ENCODE measurements at regions not wholly inside any gene's neighbourhood (a gene's known extent, or its start where the extent isn't known, plus 50 kb on each side); places are given as distances from the start of the nearest gene placed in this dataset.

DNA sequence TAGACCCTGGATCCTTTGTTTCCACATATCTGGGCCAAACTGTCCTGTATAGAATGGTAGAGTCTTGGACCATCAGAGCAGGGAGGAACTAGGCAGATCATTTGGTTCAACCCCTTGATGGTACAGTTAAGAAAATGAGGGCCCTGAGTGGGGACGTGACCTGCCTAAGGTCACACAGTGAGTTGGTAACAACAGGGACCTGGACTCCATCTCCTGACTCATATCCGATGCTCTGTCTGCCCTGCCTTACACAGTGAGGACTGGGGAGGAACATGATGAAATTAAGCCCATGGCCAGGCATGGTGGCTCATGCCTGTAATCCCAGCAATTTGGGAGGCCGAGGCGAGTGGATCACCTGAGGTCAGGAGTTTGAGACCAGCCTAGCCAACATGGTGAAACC is 440.2 kb downstream of the PTPRU start:
- TF ChIP-seq POLR2AphosphoS5 (IDR thresholded peaks at IDR 0.05; ENCODE audit: low read depth, low read length) (no peak), FOXP2 (optimal IDR thresholded peaks at IDR 0.05; ENCODE audit: borderline replicate concordance, extremely low read depth, extremely low read length, insufficient read depth) (no peak)

Data from PFSK-1 (cell line).